Activated CD8-positive, alpha-beta T cell treated with anti-CD3 and anti-CD28 coated beads, Interleukin-2, amount 10 ng/mL, durations not matched to agents 7 days and 5 days (primary cell): ENCODE measurements at regions not wholly inside any gene's neighbourhood (a gene's known extent, or its start where the extent isn't known, plus 50 kb on each side); places are given as distances from the start of the nearest gene placed in this dataset.

Experiments
- ATAC-seq: fragments of 150-1000 bp; cut with Tn5 transposase; one replicate; pipeline ENCODE4 v1.10.0; 2021; ENCODE audit warnings: moderate library complexity
- CTCF ChIA-PET: fragments of 350-600 bp; sonication (Branson Sonifier 250); formaldehyde crosslinking; loops from one replicate; lab custom pipeline; 2021; ENCODE audit warnings: antibody characterized with exemption; lab: Charles Lee
- POLR2A ChIA-PET: fragments of 350-600 bp; sonication (Branson Sonifier 250); formaldehyde crosslinking; loops from one replicate; lab custom pipeline; 2021; ENCODE audit warnings: antibody characterized with exemption; lab: Charles Lee
- DNase-seq: peaks from one replicate; pipeline ENCODE4 v3.0.0-alpha.2; 2020
- H3K27ac Mint-ChIP-seq: one replicate; pipeline ENCODE4 v1.8.0; 2021; ENCODE audit warnings: mild to moderate bottlenecking, mixed read lengths
- H3K27me3 Mint-ChIP-seq: one replicate; pipeline ENCODE4 v1.8.0; 2021; ENCODE audit warnings: low read depth, mixed read lengths
- H3K36me3 Mint-ChIP-seq: one replicate; pipeline ENCODE4 v1.8.0; 2021; ENCODE audit warnings: low read depth, mixed read lengths
- H3K4me1 Mint-ChIP-seq: one replicate; pipeline ENCODE4 v1.8.0; 2021; ENCODE audit warnings: low read depth, mixed read lengths
- H3K4me3 Mint-ChIP-seq: one replicate; pipeline ENCODE4 v1.8.0; 2021; ENCODE audit warnings: mild to moderate bottlenecking, mixed read lengths
- H3K9me3 Mint-ChIP-seq: one replicate; pipeline ENCODE4 v1.8.0; 2022; ENCODE audit warnings: mixed read lengths; ENCODE audit not compliant: insufficient read depth

DNA sequence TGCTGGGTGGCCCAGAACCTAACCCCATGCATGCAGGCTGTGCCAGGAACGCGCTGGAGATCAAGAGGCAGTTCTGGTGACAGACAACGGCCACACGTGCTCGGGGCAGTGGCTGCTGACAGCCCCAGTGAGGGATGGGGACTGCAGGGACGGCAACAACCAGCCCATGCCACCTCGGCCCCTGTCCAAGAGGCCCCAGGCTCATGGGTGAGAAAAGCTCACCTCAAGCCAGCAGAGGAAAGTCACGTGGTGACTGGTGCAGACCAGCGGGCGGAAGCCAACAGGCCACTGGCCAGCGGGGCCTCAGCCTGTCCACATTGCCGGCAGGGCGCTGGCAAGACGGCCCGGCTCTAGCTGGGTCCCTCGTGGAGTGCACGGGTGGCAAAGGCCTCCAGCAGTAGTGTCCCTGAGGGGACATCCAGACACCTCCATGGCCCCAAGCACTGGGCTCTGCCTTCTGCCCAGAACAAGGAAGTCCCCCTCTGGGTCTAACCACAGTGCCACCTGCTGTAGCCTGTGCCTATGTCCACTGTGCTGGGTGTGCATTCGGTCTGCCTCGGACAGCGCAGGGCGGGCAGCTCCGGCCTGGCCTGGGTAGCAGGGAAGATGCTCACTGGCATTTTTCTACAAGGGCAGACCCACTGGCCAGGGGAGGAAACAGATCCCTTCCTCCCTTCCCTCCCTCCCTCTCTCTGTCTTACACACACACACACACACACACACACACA lies 134.1 kb downstream of the NCOR2 start:
- H3K36me3 Mint-ChIP-seq = peaks cover 19% of the 10 kb centered on the region
- no peaks in the 10 kb centered on the region for H3K9me3 Mint-ChIP-seq
- no peaks in the 10 kb centered on the region for H3K27me3 Mint-ChIP-seq
- H3K27ac Mint-ChIP-seq = no peak overlapping the region
- ATAC-seq = no peak
- no peak for DNase-seq
- peaks cover 4% of the 10 kb centered on the region for H3K4me1 Mint-ChIP-seq
- ChIA-PET POLR2A (no interaction called here), CTCF (no interaction called here)
- H3K4me3 Mint-ChIP-seq = no peak overlapping the region

DNA sequence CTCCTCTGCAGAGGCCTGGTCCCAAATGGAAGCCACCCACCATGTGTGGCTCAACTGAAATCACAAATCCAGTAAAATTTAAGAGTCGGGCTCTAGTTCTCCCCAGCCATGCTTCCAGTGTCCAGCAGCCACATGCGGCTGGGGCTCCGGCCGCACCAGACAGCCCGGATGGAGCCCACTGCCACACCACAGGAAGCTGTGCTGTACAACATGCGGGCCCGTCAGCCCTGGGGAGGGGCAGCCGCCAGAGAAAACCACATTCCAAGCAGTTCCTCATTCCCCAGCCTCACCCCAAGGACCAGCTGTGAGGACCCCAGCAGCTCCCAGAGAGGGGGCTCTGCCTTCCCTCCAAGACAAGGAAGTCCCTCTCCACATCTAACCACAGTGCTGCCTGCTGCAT lies 135.0 kb downstream of the NCOR2 start:
- ChIA-PET POLR2A (no interaction called here), CTCF (no interaction called here)
- H3K27me3 Mint-ChIP-seq = no peaks in the 10 kb centered on the region
- no peak overlapping the region for H3K4me3 Mint-ChIP-seq
- ATAC-seq (no peak), DNase-seq (no peak)
- H3K4me1 Mint-ChIP-seq = peaks cover 4% of the 10 kb centered on the region
- H3K36me3 Mint-ChIP-seq = peaks cover 19% of the 10 kb centered on the region
- no peaks in the 10 kb centered on the region for H3K9me3 Mint-ChIP-seq
- no peak overlapping the region for H3K27ac Mint-ChIP-seq

- peaks cover 4% of the 10 kb centered on the region for H3K4me1 Mint-ChIP-seq
- CTCF ChIA-PET = no interaction called here
- DNase-seq (no peak), ATAC-seq (no peak)
- peaks cover 19% of the 10 kb centered on the region for H3K36me3 Mint-ChIP-seq
- H3K27me3 Mint-ChIP-seq = no peaks in the 10 kb centered on the region
- POLR2A ChIA-PET = no interaction called here
- H3K4me3 Mint-ChIP-seq = no peak overlapping the region
- H3K9me3 Mint-ChIP-seq = no peaks in the 10 kb centered on the region
- H3K27ac Mint-ChIP-seq = peak overlapping the region; percentile 31
Measured at GRCh38 chr12:124431971-124432370, 135.4 kb downstream of the NCOR2 start.

GRCh38 chr12:124430491-124430890 lies 135.6 kb downstream of the RFLNA start:
- CTCF ChIA-PET = no interaction called here
- ATAC-seq = no peak
- Mint-ChIP-seq H3K36me3 (peaks cover 21% of the 10 kb centered on the region), H3K27me3 (no peaks in the 10 kb centered on the region), H3K4me1 (peaks cover 4% of the 10 kb centered on the region), H3K9me3 (no peaks in the 10 kb centered on the region), H3K4me3 (no peak overlapping the region), H3K27ac (no peak overlapping the region)
- no peak for DNase-seq
- POLR2A ChIA-PET = no interaction called here

DNA sequence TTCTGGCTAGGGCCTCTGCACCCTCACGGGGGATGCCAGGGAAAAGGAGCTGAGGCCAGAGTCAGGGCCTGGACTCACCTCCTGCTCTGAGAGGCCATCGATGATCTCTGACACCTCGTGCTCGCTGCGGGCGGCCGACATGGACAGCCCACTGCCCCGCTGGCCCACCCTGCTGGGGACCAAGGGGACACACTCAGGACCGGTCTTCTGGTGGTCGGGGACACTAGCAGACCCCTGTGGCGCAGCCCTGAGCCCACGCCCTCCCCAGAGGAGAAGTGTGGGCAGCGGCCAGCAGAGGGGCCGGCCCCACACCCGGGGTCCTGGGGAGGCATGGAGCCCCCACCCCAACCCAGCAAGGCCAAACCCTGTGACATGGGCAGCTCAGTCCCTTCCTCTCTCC lies 134.6 kb downstream of the RFLNA start:
- POLR2A ChIA-PET = no interaction called here
- H3K27ac Mint-ChIP-seq = no peak overlapping the region
- no peaks in the 10 kb centered on the region for H3K9me3 Mint-ChIP-seq
- no peak overlapping the region for H3K4me3 Mint-ChIP-seq
- CTCF ChIA-PET = no interaction called here
- ATAC-seq (no peak), DNase-seq (no peak)
- H3K4me1 Mint-ChIP-seq = peaks cover 4% of the 10 kb centered on the region
- H3K27me3 Mint-ChIP-seq = no peaks in the 10 kb centered on the region
- peaks cover 25% of the 10 kb centered on the region for H3K36me3 Mint-ChIP-seq

DNA sequence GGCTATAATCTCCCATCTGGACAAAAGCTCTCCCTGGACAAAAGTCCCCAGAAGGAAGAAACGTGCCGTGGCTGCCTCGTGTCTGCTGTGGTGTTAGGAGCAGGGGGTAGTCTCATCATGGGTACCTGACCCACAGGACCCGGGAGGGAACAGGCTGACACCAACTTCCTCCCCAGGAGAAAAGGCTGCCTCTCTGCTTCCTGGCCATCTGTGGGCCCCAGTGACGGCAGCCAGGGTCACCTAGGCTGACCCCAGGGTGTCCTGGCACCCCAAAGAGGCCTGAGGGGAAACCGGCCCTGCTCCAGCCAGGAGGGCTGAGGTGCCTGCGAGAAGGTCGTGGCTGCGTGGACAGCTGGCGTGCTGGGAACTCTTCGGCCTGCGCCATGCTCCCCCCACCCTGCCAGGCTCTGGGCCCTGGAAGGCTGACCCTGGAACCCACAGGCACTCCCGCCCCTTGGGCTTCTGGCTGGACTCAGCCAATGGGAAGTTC lies 133.9 kb downstream of the RFLNA start:
- no peak for DNase-seq
- Mint-ChIP-seq H3K4me3 (no peak overlapping the region), H3K27ac (no peak overlapping the region), H3K27me3 (no peaks in the 10 kb centered on the region), H3K9me3 (no peaks in the 10 kb centered on the region), H3K4me1 (peaks cover 4% of the 10 kb centered on the region), H3K36me3 (peaks cover 28% of the 10 kb centered on the region)
- CTCF ChIA-PET = no interaction called here
- ATAC-seq = no peak
- POLR2A ChIA-PET = no interaction called here

DNA sequence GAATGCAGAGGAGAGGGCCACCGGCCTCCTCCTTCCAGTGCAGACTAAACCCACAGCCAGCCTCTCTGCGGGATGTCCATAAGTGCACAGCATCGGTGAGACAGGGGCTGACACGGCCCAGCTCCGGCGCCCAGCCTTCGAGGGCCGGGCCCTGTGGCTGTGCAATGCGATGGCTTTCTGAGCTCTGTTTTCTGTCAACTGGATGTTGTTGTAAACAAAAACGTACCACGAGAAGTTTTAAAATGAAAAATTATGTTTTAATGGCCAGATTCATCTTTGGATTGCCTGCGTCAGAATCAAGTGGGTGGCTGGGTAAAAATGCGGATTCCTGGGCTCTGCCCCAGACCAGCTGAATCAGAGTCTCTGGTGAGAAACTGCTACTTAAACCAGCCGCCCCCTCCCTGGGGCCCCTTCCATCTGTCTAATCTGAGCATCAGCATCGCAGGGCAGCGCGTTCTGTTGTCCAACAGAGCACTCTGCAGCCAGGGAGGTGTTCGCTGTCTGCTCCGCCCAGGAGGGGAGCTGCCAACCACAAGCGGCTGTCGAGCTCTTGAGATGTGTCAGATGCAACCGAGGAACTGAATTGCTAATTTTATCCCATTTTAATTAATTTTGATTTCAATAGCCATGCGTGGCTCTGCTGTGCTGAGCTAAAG lies 133.4 kb downstream of the RFLNA start:
- POLR2A ChIA-PET = no interaction called here
- H3K4me1 Mint-ChIP-seq = peaks cover 4% of the 10 kb centered on the region
- no peak overlapping the region for H3K27ac Mint-ChIP-seq
- DNase-seq (no peak), ATAC-seq (no peak)
- CTCF ChIA-PET = no interaction called here
- H3K27me3 Mint-ChIP-seq = no peaks in the 10 kb centered on the region
- H3K4me3 Mint-ChIP-seq = no peak overlapping the region
- H3K36me3 Mint-ChIP-seq = peaks cover 28% of the 10 kb centered on the region
- H3K9me3 Mint-ChIP-seq = no peaks in the 10 kb centered on the region

- ATAC-seq = no peak
- no peak for DNase-seq
- Mint-ChIP-seq H3K4me3 (no peak overlapping the region), H3K27ac (no peak overlapping the region), H3K36me3 (peaks cover 25% of the 10 kb centered on the region), H3K9me3 (no peaks in the 10 kb centered on the region), H3K27me3 (no peaks in the 10 kb centered on the region), H3K4me1 (peaks cover 2% of the 10 kb centered on the region)
- ChIA-PET CTCF (no interaction called here), POLR2A (no interaction called here)
Measured at GRCh38 chr12:124426594-124427555, 132.0 kb downstream of the RFLNA start.

DNA sequence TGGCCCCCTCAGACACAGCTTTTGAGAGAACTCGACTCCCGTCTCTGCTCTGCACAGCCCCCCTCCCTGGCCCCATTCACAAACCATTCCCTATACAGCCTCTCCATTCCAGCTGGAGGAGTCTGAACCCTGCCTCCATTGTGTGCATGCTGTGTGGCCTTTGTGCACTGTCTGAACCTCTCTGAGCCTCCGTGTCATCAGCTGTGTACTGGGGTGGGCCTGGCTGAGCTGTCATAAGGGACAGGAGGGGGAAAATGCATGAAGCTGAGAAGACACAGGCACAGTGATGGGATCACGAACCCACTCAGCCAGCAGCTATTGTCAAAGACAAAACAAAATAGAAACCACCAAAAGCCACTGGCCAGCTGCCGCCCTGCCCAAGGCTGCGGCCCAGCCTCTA lies 130.8 kb downstream of the RFLNA start:
- Mint-ChIP-seq H3K27ac (peak overlapping the region; percentile 12), H3K4me1 (no peaks in the 10 kb centered on the region), H3K9me3 (no peaks in the 10 kb centered on the region), H3K27me3 (no peaks in the 10 kb centered on the region), H3K36me3 (peaks cover 15% of the 10 kb centered on the region), H3K4me3 (no peak overlapping the region)
- CTCF ChIA-PET = no interaction called here
- ATAC-seq (no peak), DNase-seq (no peak)
- POLR2A ChIA-PET = no interaction called here

- POLR2A ChIA-PET = no interaction called here
- ATAC-seq (no peak), DNase-seq (no peak)
- no peak overlapping the region for H3K27ac Mint-ChIP-seq
- peaks cover 13% of the 10 kb centered on the region for H3K36me3 Mint-ChIP-seq
- no peaks in the 10 kb centered on the region for H3K27me3 Mint-ChIP-seq
- CTCF ChIA-PET = no interaction called here
- no peak overlapping the region for H3K4me3 Mint-ChIP-seq
- H3K9me3 Mint-ChIP-seq = no peaks in the 10 kb centered on the region
- H3K4me1 Mint-ChIP-seq = no peaks in the 10 kb centered on the region
Measured at GRCh38 chr12:124424516-124424905, 129.6 kb downstream of the RFLNA start.

- H3K27ac Mint-ChIP-seq = no peak overlapping the region
- peaks cover 13% of the 10 kb centered on the region for H3K36me3 Mint-ChIP-seq
- H3K9me3 Mint-ChIP-seq = no peaks in the 10 kb centered on the region
Measured at GRCh38 chr12:124423761-124424515, 129.0 kb downstream of the RFLNA start.

More at GRCh38 chr12:124423761-124424515, 129.0 kb downstream of the RFLNA start:
- POLR2A ChIA-PET = no interaction called here
- Mint-ChIP-seq H3K27me3 (no peaks in the 10 kb centered on the region), H3K4me1 (no peaks in the 10 kb centered on the region), H3K4me3 (no peak overlapping the region)
- no peak for ATAC-seq
- CTCF ChIA-PET = no interaction called here
- DNase-seq = no peak
